ENCODE measurements at regions not wholly inside any gene's neighbourhood (a gene's known extent, or its start where the extent isn't known, plus 50 kb on each side); places are given as distances from the start of the nearest gene placed in this dataset.

GRCh38 chr11:134947556-134947955 lies 535.5 kb upstream of the B3GAT1 start:
- TF ChIP-seq ZNF518A (tag by site-specific recombination; conservative IDR thresholded peaks at IDR 0.05; ENCODE audit: low read depth) (no peak), ZNF837 (tag by site-specific recombination; IDR thresholded peaks at IDR 0.05) (no peak), ZNF510 (tag by site-specific recombination; IDR thresholded peaks at IDR 0.05; ENCODE audit: insufficient replicate concordance) (no peak), ZNF549 (tag by site-specific recombination; IDR thresholded peaks at IDR 0.05) (no peak), ZNF214 (tag by site-specific recombination; IDR thresholded peaks at IDR 0.05; ENCODE audit: borderline replicate concordance) (no peak), GLI4 (tag by site-specific recombination; IDR thresholded peaks at IDR 0.05) (no peak), GFI1B (tag by site-specific recombination; IDR thresholded peaks at IDR 0.05) (no peak), ZNF138 (tag by site-specific recombination; IDR thresholded peaks at IDR 0.05; ENCODE audit: borderline replicate concordance) (no peak), ZNF112 (tag by site-specific recombination; IDR thresholded peaks at IDR 0.05) (no peak), ZNF529 (tag by site-specific recombination; IDR thresholded peaks at IDR 0.05; ENCODE audit: insufficient replicate concordance) (no peak), ZBTB21 (tag by site-specific recombination; IDR thresholded peaks at IDR 0.05) (no peak), ZNF18 (tag by site-specific recombination; IDR thresholded peaks at IDR 0.05) (no peak), ZNF335 (tag by site-specific recombination; conservative IDR thresholded peaks at IDR 0.05) (no peak), ZNF645 (tag by site-specific recombination; IDR thresholded peaks at IDR 0.05) (no peak), ZNF596 (tag by site-specific recombination; IDR thresholded peaks at IDR 0.05) (no peak), SALL2 (tag by site-specific recombination; IDR thresholded peaks at IDR 0.05; ENCODE audit: borderline replicate concordance) (no peak), ZNF571 (tag by site-specific recombination; IDR thresholded peaks at IDR 0.05) (no peak), ZBTB49 (tag by site-specific recombination; IDR thresholded peaks at IDR 0.05; ENCODE audit: low read depth) (no peak)
- TF ChIP-seq, protein P1, sequence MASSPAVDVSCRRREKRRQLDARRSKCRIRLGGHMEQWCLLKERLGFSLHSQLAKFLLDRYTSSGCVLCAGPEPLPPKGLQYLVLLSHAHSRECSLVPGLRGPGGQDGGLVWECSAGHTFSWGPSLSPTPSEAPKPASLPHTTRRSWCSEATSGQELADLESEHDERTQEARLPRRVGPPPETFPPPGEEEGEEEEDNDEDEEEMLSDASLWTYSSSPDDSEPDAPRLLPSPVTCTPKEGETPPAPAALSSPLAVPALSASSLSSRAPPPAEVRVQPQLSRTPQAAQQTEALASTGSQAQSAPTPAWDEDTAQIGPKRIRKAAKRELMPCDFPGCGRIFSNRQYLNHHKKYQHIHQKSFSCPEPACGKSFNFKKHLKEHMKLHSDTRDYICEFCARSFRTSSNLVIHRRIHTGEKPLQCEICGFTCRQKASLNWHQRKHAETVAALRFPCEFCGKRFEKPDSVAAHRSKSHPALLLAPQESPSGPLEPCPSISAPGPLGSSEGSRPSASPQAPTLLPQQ (tag by site-specific recombination; IDR thresholded peaks at IDR 0.05) = no peak
- no peaks in the 10 kb centered on the region for H3K9me3 ChIP-seq (ENCODE audit: control insufficient read depth, insufficient read depth, low read depth, low read length)
- no peak overlapping the region for H3K4me3 ChIP-seq (ENCODE audit: low read depth, low read length)
- no peaks in the 10 kb centered on the region for H3K4me1 ChIP-seq (ENCODE audit: control insufficient read depth, insufficient read depth, low read length)
- H3K36me3 ChIP-seq (ENCODE audit: control insufficient read depth in 2 of 2, insufficient read depth in 1 of 2, low read length in 2 of 2) = no peaks in the 10 kb centered on the region
- POLR2A ChIA-PET = no interaction called here
- no peak overlapping the region for H3K27ac ChIP-seq (ENCODE audit: extremely low read depth, low read depth, low read length)
- CTCF ChIA-PET = interaction anchor here (0.8 kb wide), 1 partner anchor 128 kb away, joined by 3 read pairs; no protein-coding TSS in a partner anchor

Data from HEK293 (cell line).